HG03432 (cell line): ENCODE measurements at regions not wholly inside any gene's neighbourhood (a gene's known extent, or its start where the extent isn't known, plus 50 kb on each side); places are given as distances from the start of the nearest gene placed in this dataset.

Experiments used
- ATAC-seq: cut with Tn5 transposase; IDR thresholded peaks from one replicate; pipeline ENCODE4 v1.9.1; 2021; ENCODE audit warnings: mild to moderate bottlenecking, moderate library complexity; ENCODE audit not compliant: unreplicated experiment

DNA sequence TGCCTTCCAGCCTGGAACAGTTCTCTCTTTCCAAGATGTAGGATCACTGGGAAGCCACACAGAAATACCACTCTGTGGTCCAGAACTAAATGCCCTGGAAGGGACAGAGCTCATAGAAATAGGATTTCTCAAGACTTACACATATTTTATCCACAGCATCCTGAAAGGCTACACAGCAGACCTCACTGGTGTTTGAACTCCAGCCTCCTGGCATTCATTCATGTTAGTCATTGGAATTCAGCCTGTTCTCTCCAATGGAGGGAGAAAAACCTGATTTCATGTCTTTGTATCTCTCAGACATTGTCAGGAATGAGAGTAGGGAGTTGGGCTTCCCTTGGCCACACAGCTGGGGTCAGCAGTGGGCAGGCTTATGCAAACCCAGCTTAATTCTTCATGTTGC, 121.1 kb upstream of the PPP2R3A start:
- ATAC-seq = no peak

GRCh38 chr3:135848051-135848450, 117.5 kb upstream of the PPP2R3A start:
- no peak for ATAC-seq

GRCh38 chr3:135849827-135850226, 115.7 kb upstream of the PPP2R3A start:
- ATAC-seq = no peak

GRCh38 chr3:135851201-135852081, 114.1 kb upstream of the PPP2R3A start:
- no peak for ATAC-seq

GRCh38 chr3:135853981-135854380, 111.5 kb upstream of the PPP2R3A start:
- ATAC-seq = no peak

DNA sequence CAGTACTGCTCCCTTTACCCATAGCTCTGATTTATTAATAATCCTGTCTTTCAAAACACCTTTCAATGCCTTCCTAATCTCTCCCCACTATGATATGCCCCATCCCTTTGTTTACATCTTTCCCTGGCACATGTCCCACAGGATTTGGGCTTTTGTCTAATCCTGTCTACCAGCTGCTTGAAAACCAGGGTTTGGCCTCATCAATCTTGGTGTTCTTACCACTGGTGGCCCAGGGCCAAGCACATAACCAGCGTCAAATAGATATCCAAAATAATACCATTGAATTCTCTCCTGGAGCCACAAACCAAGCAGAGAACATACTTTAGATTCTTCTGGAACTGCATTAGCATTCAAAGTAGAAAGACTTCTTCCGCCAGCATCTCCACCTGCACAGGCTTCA, 104.8 kb upstream of the PPP2R3A start:
- no peak for ATAC-seq

- ATAC-seq = no peak
Measured at GRCh38 chr3:135862361-135862760, 103.2 kb upstream of the PPP2R3A start.

GRCh38 chr3:135864060-135864459, 101.5 kb upstream of the PPP2R3A start:
- no peak for ATAC-seq

GRCh38 chr3:135865085-135865484, 100.4 kb upstream of the PPP2R3A start:
- no peak for ATAC-seq

DNA sequence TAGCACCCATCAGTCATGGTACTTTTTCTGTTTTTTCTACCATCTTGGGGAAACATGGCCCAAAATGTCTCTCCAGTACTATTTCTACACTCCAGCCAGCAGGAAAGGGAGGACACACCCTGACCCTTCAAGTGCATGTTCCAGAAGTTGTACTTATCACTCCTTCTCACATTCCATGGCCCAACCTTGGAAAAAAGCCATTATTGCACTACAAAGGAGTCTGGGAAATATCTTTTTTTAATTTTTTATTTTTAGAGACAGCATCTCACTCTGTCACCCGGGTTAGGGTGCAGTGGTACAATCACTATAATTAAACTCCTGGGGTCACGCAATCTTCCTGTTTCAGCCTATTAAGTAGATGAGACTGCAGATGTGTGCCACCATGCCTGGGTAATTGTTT, 100.0 kb upstream of the PPP2R3A start:
- no peak for ATAC-seq

- no peak for ATAC-seq
Measured at GRCh38 chr3:135867911-135868310, 97.6 kb upstream of the PPP2R3A start.

DNA sequence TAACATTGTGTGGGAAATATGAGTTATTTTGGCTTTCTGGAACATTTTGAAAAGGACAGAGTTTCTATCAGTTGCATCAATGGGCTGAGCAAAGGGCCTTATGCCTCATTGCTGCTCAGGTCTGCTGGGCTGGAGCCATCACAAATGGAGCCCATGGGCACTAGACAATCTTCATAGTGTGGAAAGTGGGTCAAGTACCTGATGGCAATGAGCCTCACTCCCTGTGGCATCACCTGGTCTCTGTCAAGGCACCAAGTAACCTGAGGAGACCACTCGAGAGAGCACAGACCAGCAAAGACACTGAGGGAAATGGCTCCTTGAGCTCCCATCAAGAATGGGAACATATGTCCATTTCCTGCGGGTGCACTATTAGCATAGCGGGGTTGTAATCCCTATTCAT, 96.7 kb upstream of the PPP2R3A start:
- no peak for ATAC-seq

DNA sequence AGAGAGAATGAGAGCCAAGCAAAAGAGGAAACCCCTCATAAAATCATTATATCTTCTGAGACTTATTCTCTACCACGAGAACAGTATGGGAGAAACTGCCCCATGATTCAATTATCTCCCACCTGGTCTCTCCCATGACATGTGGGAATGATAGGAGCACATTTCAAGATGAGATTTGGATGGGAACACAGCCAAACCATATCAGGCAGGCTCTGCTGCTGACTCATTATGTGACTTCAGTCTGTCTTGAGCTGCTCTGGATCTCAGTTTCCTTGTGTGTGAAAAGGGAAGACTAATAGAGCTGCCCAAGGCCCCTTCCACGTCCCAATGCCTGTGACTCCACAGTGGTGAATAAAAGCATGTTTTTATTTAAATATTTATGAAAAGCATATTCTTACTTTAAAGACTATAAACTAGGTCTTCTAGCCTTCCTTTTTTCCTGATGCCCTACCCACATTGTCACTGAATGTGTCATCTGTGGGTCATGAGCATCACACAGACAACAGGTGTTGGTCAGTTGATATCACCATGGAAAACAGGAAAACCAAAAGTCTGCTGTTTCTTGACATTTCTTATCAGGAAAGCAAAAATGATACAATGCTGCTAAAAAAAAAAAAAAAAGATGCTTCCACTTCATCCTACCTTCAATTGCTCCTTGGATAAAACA, 96.0 kb upstream of the PPP2R3A start:
- no peak for ATAC-seq

- no peak for ATAC-seq
Measured at GRCh38 chr3:135871311-135871710, 94.2 kb upstream of the PPP2R3A start.

DNA sequence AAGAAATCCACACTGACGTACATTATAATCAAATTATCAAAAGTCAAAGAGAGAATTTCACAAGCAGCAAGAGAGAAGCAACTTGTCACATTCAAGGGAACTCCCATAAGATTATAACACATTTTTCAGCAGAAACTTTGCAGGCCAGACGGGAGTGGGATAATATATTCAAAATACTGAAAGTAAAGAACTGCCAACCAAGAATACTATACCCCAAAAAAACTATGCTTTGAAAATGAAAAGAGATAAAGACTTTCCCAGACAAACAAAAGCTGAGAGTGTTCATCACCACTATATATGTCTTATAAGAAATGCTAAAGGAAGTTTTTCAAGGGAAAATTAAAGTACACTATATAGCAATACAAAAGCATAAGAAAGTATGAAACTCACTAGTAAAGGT, 91.5 kb upstream of the PPP2R3A start:
- ATAC-seq = no peak

DNA sequence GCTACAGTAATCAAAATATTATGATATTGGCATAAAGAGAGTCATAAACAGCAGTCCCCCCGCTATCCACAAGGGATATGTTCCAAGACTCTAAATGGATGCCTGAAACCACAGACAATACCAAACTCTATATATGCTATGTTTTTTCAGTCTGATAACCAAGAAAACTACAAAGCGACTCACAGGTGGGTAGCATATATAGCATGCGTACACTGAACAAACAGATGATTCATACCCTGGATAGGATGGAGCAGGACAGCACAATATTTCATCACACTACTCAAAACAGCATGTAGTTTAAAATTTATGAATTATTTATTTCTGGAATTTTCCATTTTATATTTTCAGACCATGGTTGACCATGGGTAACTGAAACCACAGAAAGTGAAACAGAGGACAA, 87.0 kb upstream of the PPP2R3A start:
- ATAC-seq = no peak

DNA sequence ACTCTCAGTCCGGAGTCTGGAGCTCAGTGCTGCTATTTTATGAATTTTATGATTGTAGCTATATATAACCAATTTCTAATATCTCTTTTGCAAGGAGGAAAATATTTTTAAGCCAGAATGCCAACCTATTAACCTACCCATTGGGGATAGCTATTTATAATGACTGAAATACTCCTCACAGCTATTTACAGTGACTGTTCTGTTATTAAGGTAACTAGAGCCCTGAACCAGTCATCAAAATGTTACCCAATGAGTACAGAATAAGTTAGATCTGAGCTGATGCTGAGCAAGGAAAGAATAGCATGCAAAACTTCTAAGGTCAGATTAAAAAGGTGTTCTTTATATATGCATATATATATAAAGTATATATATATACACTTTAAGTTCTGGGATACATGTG, 79.6 kb upstream of the PPP2R3A start:
- no peak for ATAC-seq

- no peak for ATAC-seq
Measured at GRCh38 chr3:135887220-135887619, 78.3 kb upstream of the PPP2R3A start.

GRCh38 chr3:135889443-135889842, 76.1 kb upstream of the PPP2R3A start:
- ATAC-seq = no peak

DNA sequence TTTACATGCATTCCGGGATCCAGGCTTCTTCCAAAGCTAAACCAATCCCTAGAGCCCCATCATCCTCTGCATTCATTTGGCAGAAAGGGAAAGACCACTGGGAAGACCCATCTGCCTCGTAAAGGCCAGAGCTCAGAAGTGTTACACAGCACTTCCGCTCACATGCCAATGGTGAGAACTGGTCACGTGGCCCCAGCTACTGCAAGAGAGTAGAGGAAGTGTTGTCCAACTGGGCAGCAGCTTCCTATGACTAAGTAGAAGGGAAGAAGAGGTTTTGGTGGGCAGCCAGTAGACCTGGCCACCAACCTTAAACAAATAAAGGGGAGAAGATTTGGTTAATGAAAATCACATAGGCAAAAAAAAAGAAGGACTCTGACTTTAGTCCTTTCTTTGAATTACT, 74.4 kb upstream of the PPP2R3A start:
- ATAC-seq = no peak

GRCh38 chr3:135895106-135895733, 70.3 kb upstream of the PPP2R3A start:
- no peak for ATAC-seq

DNA sequence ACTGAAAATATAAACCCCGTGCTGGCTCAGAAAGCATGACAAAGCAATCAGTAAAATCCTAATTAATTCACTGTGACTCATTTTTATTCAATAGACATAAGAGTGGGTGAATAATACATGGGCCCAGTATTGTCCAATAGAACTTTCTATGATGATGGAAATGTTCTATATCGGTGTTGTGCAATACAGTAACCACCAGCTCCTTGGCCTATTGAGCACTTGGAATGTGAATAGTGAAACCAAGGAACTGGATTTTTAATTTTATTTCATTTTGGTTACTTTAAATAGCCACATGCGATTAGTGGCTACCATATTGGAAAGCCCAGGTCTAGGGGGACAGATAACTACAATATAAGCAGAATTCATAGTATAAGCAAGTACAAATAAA, 69.8 kb upstream of the PPP2R3A start:
- no peak for ATAC-seq
